ENCODE measurements at regions not wholly inside any gene's neighbourhood (a gene's known extent, or its start where the extent isn't known, plus 50 kb on each side); places are given as distances from the start of the nearest gene placed in this dataset.
A peak's percentile ranks its signal among the peaks of the same experiment; 100 is the strongest.

DNA sequence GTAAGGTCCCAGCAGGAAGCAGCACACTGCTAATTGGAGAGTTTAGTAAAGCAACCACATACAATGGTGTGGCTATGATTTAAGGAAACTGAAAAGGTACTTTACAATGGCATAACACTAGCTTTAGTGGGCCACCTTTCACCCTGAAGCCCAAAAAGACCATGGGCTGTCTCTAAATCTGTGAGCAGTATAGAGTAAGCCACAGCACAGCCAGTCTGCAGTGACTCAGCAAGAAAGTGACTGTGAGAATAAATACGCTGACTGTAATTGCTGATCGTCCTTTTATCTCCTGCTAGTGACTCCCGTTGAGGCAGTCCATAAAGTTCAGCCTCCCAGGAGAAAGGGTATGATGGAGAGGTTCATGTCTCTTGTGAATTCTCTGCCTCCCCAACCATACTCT is 679.8 kb upstream of the KIF2B start:
- DNase-seq: no peak

DNA sequence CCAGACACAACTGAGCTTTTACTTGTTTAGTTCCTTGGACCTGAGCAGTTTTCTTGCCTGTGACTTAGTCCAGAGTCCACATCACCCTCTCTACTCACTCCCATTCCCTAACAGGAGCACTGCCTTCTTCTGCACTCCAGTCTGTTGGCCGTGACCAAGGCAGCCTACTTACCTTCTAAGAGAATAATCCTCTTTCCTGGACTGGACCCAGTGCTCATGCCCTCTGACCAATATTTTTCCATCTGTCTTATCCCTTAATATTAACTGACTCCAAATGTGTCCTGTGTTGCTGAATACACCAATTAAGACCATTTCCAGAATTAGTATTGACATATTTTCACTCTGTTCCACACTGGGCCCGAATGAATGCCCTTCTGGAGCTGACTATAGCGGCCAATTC is 681.0 kb upstream of the KIF2B start:
- DNase-seq: no peak

DNA sequence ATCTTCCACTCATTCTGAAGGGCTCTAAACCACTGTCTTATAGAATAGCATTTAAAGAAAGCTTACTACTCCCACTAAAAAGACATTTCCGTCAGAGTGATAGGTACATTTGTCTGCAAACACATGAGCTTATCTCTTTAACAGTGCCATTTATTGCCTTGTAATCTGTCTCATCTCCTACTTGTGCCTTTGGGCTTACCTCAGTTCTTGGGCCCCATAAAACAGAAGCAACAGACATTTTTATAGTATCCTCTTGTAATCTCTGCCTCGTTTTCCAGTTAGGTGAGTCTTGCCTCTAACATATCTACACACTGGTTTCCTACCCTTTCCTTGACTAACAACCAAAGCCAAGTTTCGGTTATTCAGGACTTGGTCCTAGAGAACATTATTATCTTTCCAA is 681.4 kb upstream of the KIF2B start:
- no peak for DNase-seq

- peak; percentile 3 for DNase-seq
Observed at GRCh38 chr17:53137869-53138268, 684.9 kb upstream of the KIF2B start.

GRCh38 chr17:53135969-53136368 is 686.8 kb upstream of the KIF2B start:
- no peak for DNase-seq

DNA sequence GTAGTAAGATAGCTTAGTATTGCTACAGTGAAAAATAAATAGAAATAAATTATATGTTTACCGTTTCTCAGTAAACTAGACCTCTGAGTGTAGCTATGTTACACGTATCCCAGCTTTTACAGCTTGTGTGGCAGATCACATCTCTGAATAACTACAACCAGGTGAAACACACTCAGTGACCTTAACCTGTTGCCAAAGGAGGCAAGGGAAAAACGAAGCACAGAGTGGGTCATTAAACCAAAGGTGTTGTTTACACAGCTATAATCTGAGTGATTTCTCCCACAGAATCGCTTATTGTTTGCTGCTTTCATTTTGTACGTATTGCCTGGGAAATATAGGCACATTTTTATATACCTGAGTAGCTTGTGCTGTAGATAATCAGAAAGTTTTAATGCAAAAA is 688.2 kb upstream of the KIF2B start:
- no peak for DNase-seq

DNA sequence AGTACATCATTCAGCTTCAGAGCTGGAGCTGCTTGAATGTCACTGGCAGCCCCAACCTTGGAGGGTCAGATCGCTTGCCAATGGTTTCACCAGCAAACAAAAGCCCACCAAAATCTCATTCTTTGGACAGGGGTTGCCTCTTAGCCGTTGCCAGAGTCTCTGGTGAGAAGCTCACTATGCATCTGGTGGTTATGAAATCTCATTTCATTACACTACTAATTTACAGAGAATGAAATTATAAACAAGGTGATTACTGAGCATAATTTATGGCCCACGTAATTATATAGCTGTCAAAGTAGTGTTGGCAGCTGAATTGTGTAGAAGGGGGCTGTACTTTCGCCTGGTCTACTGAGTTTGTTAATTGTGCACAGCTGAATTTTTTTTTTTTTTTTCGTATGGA is 688.9 kb upstream of the KIF2B start:
- DNase-seq: no peak

DNA sequence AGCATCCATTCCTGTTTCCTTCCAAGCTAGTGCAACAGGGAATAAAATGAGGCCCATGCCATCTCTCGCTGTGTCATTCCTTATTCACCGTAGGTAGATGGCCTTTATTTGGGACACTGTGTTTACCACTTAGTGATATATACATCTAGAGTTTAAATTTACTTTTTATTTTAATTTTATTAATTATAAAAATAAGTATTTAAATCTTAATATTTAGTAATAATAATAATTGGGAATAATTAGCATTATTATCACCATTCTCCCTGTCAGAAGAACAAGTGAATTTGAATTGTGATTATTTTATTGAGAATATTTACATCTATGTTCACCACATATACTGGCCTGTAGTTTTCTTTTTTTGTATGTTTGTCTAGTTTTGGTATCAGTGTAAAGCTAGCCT is 692.9 kb upstream of the KIF2B start:
- DNase-seq: no peak

- DNase-seq: no peak
Observed at GRCh38 chr17:53127331-53127730, 695.4 kb upstream of the KIF2B start.

DNA sequence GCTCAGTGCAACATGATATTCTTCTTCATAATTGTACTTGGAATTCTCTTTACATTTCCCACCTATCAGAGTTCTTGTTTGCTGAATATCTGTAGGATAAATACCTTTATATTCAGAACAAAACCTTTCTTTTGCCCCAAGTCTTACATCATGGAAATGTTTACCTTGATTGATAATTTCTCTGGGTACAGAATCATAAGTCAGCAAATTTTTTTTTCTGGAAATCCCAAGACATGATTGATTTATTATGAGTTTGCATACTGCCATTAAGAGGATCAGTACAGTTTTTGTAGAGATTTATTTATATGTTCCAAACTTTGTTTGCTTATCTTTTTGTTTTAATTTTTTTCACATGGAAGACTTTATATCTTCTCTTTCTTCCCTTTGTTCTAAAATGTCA is 699.8 kb upstream of the KIF2B start:
- DNase-seq: no peak

GRCh38 chr17:53119773-53120172 is 703.0 kb upstream of the KIF2B start:
- no peak for DNase-seq

DNA sequence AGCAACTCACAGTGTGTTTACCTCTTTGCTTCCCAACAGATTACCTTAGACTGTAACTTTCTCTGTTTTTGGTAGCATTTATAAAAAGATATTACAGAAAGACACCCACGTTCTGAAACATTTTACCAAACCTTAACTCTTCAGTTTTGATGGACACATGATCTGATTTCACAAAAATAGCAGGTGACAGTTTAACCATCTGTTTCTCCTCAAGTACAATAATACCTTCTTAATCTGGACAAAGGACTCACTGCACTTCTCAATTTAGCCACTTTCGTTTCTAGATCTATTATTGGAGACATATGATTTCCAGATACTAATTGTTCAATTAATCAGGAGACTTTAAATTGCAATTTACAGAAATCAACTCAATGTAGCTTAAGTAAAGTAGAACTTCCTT is 703.8 kb upstream of the KIF2B start:
- no peak for DNase-seq

DNA sequence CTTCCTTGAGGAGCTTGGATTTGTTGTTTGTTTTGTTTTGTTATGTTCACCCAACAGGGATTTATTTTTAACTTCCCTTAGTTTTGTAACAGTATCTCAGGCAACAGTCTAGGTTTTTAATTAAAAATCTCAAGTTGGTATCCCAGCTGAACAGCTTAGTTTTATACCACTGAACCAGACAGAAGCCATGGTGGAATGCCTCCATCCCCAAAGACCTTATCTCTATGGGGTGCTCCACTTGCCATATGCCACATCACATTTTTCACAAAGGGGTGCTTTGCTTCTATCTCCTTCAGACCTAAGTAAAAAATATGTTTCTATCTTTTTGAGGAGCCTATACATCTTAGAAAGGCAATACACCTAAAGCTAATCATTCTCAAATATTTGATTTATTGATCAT is 715.8 kb upstream of the KIF2B start:
- no peak for DNase-seq

- no peak for DNase-seq
Observed at GRCh38 chr17:53101706-53102105, 721.0 kb upstream of the KIF2B start.

DNA sequence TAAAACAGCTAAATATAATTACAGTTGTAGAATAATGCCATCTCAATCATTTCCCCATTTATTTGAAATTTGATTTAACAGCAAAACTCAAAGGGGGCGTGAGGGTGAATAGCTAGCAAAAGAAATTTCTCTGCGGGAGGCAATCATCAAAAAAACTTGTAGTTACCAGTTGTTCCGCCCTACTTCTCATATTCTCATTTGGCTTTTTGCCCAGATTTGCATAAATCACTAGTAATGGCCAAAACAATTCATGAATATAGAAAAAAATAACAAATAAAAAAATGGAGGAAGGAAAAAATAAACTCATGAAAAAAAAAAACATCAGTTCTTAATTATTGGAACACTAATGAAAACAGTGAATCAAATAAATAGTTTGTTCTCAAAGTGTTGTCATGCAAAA is 722.6 kb upstream of the KIF2B start:
- no peak for DNase-seq

- DNase-seq: peak; percentile 61
Observed at GRCh38 chr17:53093391-53093790, 729.3 kb upstream of the KIF2B start.

DNA sequence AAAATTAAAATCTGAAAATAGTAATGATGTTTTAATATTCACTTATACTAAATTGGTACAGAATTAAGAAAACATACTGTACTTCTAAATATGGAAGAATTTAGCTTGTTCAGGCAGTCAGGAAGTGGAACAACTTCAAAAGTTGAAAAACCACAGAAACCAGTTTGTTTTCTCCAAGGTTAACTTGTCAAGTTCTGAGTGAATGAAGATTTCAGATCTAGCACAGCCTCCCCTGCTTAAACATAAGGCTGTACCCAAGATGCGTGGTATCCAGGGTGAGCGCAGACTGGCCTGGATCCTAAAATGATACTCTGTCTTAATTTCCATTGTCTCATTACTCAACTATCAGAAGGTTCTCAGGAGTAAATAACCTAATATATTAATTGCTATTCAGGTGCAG is 730.7 kb upstream of the KIF2B start:
- no peak for DNase-seq

- no peak for DNase-seq
Observed at GRCh38 chr17:53090770-53091169, 732.0 kb upstream of the KIF2B start.

DNA sequence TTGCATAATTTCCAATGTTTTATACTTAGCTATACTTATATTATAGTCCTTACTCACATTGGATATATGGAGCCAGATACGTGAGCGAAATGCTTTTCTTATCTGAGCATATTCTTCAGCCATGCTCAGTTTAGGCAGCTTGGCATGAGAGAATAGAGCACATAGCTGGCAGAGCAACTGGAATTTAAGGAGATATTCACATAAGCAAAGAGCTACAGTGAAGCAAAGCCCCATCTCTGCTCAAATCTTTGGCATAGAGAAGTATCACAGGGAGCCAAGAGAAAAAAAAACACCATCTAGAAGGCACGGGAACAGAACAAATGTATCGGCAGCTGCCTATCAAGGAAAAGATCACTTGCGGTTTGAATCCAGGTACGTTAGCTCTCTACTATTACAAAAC is 734.2 kb upstream of the KIF2B start:
- peak; percentile 36 for DNase-seq

GRCh38 chr17:53061446-53061845 is 761.3 kb upstream of the KIF2B start:
- DNase-seq: no peak

DNA sequence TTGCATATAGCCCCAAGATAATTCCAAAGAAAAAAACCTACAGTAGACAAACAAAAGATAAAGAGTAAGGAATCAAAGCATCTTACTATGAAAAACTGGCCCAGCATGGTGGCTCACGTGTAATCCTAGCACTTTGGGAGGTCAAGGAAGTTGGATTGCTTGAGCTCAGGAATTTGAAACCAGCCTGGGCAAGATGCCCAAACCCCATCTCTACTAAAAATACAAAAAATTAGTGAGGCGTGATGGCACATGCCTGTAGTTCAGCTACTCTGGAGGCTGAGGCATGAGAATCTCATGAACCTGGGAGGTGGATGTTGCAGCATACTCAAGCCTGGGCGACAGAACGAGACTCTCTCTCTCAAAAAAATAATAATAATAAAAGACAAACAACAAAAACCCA is 764.7 kb upstream of the KIF2B start:
- DNase-seq: peak; percentile 38

- no peak for DNase-seq
Observed at GRCh38 chr17:53046781-53047180, 775.9 kb upstream of the KIF2B start.

DNA sequence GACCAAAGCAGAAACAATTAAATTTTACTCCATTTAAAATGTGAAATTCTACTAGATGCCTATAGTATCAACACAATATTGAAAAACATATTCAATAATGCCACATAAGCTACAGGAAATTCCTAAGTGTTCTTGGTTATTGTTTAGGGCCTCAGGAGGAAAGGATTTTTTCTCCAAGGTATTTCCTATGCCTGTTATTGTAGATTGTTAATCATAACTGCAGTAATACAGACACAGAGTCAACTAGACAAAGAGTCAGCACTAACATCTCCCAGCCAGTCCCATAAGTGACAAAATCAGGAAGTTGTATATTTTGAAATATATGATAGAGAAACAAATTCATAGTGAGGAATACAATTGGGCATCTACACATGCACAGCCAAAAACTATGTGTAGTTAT is 782.7 kb upstream of the KIF2B start:
- no peak for DNase-seq

GRCh38 chr17:53033297-53033696 is 789.4 kb upstream of the KIF2B start:
- DNase-seq: no peak

GRCh38 chr17:53032861-53033271 is 789.9 kb upstream of the KIF2B start:
- peak; percentile 73 for DNase-seq

DNA sequence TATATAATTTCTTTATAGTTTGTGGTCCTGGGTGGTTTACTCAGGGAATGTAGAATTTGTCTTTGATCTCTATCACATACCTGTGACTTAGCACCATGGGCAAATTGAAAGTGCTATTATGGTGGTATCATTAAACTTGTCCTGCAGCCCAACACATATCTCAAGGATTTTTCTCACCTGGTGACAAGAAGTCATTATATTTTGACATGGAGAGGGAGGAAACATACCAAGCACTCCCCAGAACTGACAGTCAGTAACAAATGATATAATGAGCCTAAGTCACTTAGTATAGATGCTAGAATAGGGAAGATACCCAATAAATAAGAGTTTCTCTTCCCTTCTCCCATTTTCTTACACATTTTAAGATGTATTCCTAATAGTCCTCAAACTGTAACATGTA is 805.5 kb upstream of the KIF2B start:
- no peak for DNase-seq
